Skeletal muscle satellite cell (primary cell): ENCODE measurements at regions not wholly inside any gene's neighbourhood (a gene's known extent, or its start where the extent isn't known, plus 50 kb on each side); places are given as distances from the start of the nearest gene placed in this dataset.

Experiments
- H3K27me3 ChIP-seq: 2 replicates; pipeline ENCODE4 v1.7.0; 2013; ENCODE audit warnings: low read length; ENCODE audit not compliant: control insufficient read depth, insufficient read depth
- H3K36me3 ChIP-seq: 2 replicates; pipeline ENCODE4 v1.7.0; 2013; ENCODE audit warnings: mild to moderate bottlenecking, control low read depth, low read length; ENCODE audit not compliant: insufficient read depth
- H3K4me1 ChIP-seq: 2 replicates; pipeline ENCODE4 v1.7.0; 2013; ENCODE audit warnings: low read length; ENCODE audit not compliant: control insufficient read depth, insufficient read depth
- H3K4me2 ChIP-seq: 2 replicates; pipeline ENCODE4 v1.7.0; 2013; ENCODE audit warnings: mild to moderate bottlenecking, low read length
- H3K4me3 ChIP-seq: 2 replicates; pipeline ENCODE4 v1.7.0; 2013; ENCODE audit warnings: low read length
- H3K9ac ChIP-seq: 2 replicates; pipeline ENCODE4 v1.7.0; 2013; ENCODE audit warnings: mild to moderate bottlenecking, low read depth, low read length, moderate library complexity
- H3K9me3 ChIP-seq: replicated peaks from 2 replicates; pipeline ENCODE4 v1.7.0; 2013; ENCODE audit warnings: mild to moderate bottlenecking, control low read depth, low read length

DNA sequence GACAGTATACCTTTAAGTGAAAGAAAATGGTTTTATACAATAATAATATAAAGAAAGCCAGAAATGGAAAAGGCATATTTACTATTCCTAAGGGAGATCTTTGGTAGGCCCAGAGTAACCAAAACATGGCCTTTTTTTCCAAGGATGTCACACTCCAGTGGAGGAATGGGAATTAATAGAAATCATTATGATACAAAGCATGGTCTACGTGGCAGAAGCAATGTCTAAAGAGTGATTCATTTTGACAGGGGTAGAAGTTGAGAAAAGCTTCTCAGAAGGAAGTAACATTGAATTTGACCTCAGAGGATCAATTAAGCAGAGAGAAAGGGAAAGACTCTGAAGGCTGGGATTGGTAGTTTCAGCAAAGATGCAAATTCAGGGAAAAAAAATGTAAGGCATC is 208.6 kb downstream of the BTG1 start:
- no peaks in the 10 kb centered on the region for H3K36me3 ChIP-seq
- no peak overlapping the region for H3K4me3 ChIP-seq
- H3K9ac ChIP-seq: no peak overlapping the region
- no peak overlapping the region for H3K4me2 ChIP-seq
- H3K27me3 ChIP-seq: no peaks in the 10 kb centered on the region
- no peaks in the 10 kb centered on the region for H3K9me3 ChIP-seq
- H3K4me1 ChIP-seq: no peaks in the 10 kb centered on the region

DNA sequence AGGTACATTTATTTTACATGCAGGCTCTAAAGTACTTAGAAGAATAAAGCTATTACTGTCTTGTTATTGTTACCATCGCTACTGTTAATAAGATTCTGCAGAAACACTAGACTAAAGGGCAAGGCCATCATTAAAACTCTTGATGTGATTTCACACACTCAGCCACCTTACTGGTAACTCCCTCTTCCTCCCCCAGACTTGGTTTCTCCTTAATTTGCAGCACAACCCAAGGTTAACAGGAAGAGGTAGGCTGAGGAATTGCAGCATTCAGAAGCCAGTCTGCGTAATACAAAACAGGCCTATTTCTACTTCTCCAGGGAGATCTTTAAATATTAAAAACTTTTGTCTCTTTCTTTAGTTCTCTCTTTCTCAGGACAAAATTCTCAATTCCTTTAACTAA is 210.3 kb downstream of the BTG1 start:
- H3K4me1 ChIP-seq: no peaks in the 10 kb centered on the region
- no peak overlapping the region for H3K9ac ChIP-seq
- H3K36me3 ChIP-seq: no peaks in the 10 kb centered on the region
- no peak overlapping the region for H3K4me2 ChIP-seq
- H3K4me3 ChIP-seq: no peak overlapping the region
- H3K27me3 ChIP-seq: no peaks in the 10 kb centered on the region
- H3K9me3 ChIP-seq: no peaks in the 10 kb centered on the region

DNA sequence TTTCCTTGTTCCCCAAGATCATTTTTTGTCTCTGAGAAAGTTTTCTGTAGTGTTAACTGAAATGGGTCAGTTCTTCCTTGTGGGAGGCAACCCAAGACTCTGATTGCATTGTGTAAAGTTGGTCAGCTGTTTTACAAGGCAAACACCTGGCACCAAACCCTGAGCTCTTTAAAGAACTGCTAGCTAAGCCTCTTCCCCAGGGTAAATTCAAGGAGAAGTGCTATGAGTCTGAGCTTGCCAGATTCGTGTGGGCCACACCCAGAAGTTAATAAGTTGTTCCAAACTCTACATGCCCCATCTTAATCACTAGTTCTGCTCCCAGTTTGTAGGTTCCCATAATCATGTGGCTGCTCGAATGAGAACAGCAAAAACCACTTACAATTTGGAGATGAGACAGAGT is 214.5 kb downstream of the BTG1 start:
- Histone ChIP-seq H3K4me1 (peaks cover 5% of the 10 kb centered on the region), H3K9me3 (no peaks in the 10 kb centered on the region)

DNA sequence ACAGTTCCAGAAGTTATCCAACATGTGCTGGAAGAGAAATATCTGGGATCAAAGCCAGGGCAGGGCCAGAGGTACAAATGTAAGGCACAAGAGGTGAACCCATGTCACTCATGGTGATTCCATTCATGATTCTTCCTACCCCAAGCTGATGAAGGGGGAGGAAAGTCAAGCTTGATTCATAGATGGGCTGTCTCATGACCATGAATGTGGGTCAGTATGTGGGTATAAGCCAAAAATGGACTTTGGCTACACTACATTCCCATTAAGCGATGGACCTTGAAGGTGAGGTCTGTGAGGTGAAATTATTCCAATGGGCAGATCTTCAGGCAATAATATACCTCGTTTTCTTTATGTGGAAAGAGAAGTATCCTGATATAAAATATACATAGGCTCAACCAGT is 217.1 kb downstream of the BTG1 start:
- Histone ChIP-seq H3K9me3 (no peaks in the 10 kb centered on the region), H3K4me1 (peaks cover 5% of the 10 kb centered on the region), H3K27me3 (no peaks in the 10 kb centered on the region), H3K4me2 (no peak overlapping the region), H3K36me3 (no peaks in the 10 kb centered on the region), H3K9ac (no peak overlapping the region), H3K4me3 (no peak overlapping the region)

More for the DNA sequence above, 214.5 kb downstream of the BTG1 start:
- Histone ChIP-seq H3K4me3 (no peak overlapping the region), H3K9ac (no peak overlapping the region), H3K27me3 (no peaks in the 10 kb centered on the region), H3K36me3 (no peaks in the 10 kb centered on the region), H3K4me2 (no peak overlapping the region)

DNA sequence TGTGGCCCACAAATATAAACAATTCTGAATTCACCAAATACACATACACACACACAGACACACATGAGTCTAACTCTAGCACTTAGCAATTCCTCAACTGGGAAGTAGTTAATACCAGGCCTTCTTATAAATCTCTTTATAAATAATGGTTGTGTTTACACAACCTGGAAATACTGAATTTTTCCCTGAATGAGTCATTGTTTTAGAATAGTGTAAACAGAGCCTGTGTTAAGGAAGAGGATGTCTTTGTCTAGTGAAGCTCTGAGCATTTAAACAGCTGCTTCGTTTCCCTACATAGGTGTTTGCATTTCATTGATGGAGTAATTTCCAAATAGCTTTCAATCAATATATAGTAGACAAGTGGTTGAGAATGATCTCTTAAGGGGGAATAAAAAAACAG is 218.8 kb downstream of the BTG1 start:
- no peaks in the 10 kb centered on the region for H3K36me3 ChIP-seq
- H3K4me1 ChIP-seq: peaks cover 5% of the 10 kb centered on the region
- H3K27me3 ChIP-seq: no peaks in the 10 kb centered on the region
- no peaks in the 10 kb centered on the region for H3K9me3 ChIP-seq
- H3K9ac ChIP-seq: no peak overlapping the region
- no peak overlapping the region for H3K4me3 ChIP-seq
- no peak overlapping the region for H3K4me2 ChIP-seq

DNA sequence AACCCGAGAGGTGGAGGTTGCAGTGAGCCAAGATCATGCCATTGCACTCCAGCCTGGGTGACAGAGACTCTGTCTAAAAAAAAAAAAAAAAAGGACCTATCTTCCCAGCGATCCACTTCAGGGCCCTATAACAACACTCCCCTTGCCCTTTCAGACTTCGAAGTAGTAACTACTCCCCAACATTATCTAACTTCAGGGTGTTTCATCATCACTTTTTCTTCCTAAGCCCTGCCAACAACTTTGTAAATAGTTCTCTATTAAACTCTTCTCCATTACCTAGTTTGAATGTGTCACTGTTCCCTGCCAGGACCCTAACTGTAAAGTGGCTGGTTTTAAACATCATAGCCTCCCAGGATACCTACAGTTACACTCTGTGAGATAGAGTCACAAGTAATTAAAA is 220.8 kb downstream of the BTG1 start:
- no peak overlapping the region for H3K4me3 ChIP-seq
- H3K4me2 ChIP-seq: no peak overlapping the region
- H3K27me3 ChIP-seq: no peaks in the 10 kb centered on the region
- no peak overlapping the region for H3K9ac ChIP-seq
- peaks cover 5% of the 10 kb centered on the region for H3K4me1 ChIP-seq
- H3K9me3 ChIP-seq: no peaks in the 10 kb centered on the region
- no peaks in the 10 kb centered on the region for H3K36me3 ChIP-seq

DNA sequence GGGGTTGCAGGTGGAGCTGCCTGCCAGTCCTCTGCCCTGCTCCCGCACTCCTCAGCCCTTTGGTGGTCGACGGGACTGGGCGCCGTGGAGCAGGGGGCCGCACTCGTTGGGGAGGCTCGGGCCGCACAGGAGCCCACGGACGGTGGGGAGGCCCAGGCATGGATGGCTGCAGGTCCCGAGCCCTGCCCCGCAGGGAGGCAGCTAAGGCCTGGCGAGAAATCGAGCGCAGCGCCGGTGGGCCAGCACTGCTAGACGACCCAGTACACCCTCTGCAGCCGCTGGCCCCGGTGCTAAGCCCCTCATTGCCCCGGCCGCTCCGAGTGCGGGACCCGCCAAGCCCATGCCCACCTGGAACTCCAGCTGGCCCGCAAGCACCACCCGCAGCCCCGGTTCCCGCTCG is 221.8 kb downstream of the BTG1 start:
- Histone ChIP-seq H3K4me3 (no peak overlapping the region), H3K4me1 (peaks cover 5% of the 10 kb centered on the region), H3K4me2 (no peak overlapping the region), H3K9me3 (no peaks in the 10 kb centered on the region), H3K36me3 (no peaks in the 10 kb centered on the region), H3K27me3 (no peaks in the 10 kb centered on the region), H3K9ac (no peak overlapping the region)

DNA sequence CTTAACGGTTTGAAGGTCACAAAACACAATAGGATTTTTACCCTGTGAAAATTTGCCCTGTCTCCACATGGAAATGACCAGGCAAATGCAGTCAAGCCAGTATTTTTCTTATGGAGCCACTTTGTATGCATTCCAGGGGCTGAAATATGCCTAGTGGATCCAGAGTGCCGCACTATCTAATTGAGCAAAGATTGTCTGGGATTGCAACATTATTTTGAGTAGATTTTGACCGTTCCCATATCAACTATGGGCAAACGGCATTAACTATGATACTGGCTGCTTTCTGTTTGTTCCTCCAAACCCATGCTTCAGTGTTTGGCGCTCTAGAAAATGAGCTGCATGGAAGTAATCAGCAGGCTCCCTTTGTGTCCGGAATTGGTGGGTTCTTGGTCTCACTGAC is 223.0 kb downstream of the BTG1 start:
- no peaks in the 10 kb centered on the region for H3K9me3 ChIP-seq
- no peaks in the 10 kb centered on the region for H3K36me3 ChIP-seq
- no peak overlapping the region for H3K9ac ChIP-seq
- no peaks in the 10 kb centered on the region for H3K27me3 ChIP-seq
- no peak overlapping the region for H3K4me3 ChIP-seq
- peaks cover 5% of the 10 kb centered on the region for H3K4me1 ChIP-seq
- no peak overlapping the region for H3K4me2 ChIP-seq

DNA sequence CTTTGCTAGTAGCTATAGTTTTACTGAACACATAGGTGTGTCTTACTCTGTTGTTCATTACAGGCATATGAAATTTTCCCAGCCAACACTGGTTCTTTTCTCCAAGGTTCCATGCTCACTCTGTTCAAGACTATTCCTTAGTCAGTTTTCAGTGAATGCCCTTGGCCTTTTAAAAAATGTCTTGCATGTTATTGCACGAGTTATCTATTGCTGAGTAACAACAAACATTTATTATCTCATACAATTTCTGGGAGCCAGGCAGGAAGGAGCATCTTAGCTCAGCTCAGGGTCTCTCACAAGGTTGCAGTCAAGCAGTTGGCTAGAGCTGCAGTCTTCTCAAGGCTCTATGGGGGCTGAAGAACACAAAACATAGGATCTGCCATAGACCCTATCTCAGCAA is 223.5 kb downstream of the BTG1 start:
- Histone ChIP-seq H3K4me3 (no peak overlapping the region), H3K9me3 (no peaks in the 10 kb centered on the region), H3K36me3 (no peaks in the 10 kb centered on the region), H3K27me3 (no peaks in the 10 kb centered on the region), H3K4me2 (no peak overlapping the region), H3K9ac (no peak overlapping the region), H3K4me1 (peaks cover 5% of the 10 kb centered on the region)

DNA sequence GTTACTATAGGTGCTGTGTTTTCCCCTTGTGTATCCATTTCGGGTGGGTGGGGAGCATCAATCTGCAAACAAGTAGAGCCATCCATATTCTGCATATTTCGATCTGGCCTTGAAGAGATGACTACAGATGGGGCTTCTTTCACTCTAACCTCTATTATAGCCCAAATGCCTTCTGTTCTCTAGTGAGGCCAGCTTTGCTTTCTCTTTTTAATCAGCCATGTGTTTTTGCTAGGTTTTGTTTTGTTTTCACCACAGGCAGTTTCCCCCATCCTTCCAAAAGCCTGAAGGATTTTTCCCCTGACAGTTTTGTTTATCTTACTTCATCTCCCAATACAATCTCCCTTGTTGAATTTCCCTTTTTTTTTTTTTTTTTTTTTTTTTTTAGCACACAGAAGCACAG is 224.1 kb downstream of the BTG1 start:
- Histone ChIP-seq H3K4me1 (peaks cover 1% of the 10 kb centered on the region), H3K4me2 (no peak overlapping the region), H3K27me3 (no peaks in the 10 kb centered on the region), H3K36me3 (no peaks in the 10 kb centered on the region), H3K4me3 (no peak overlapping the region), H3K9ac (no peak overlapping the region), H3K9me3 (no peaks in the 10 kb centered on the region)

DNA sequence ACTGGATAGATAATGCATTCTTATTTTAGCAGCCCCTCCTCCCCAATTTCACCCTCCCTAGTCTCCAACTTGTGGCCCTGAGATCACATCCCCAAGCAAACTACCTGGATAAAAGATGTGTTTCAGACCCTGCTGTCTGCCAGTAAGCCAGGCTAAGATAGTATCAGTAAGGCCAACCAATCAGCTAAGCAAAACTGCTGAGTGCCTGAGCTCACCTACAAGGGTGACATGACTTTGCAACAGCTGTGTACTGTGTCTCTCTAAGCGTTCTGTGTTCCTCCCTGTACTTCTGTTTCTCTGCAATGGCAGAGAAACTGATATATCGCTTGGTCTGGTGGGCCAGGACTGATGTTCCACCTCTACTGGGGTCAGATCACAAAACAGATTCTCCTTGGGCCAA is 224.9 kb downstream of the BTG1 start:
- no peaks in the 10 kb centered on the region for H3K4me1 ChIP-seq
- H3K4me3 ChIP-seq: no peak overlapping the region
- no peaks in the 10 kb centered on the region for H3K36me3 ChIP-seq
- H3K4me2 ChIP-seq: no peak overlapping the region
- no peaks in the 10 kb centered on the region for H3K27me3 ChIP-seq
- no peaks in the 10 kb centered on the region for H3K9me3 ChIP-seq
- H3K9ac ChIP-seq: no peak overlapping the region

DNA sequence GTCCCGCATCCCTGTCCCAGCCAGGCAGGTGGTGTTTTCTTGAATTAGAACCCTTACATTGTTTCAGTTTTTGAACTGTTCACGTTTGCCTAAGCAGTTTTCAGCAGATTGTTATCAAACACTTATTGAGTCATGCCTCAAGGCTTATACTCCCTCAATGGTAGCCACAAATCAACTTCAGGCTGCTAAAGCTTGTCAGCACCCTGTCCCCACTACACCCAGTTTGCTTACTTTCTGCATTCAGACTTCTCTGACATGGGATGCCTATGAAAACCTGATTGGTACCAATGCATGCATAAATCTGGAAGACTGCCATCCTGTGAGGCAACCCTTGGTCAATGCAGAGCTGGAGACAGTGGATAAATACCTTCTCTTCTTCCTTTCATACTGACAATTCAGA is 225.4 kb downstream of the BTG1 start:
- H3K9ac ChIP-seq: no peak overlapping the region
- H3K9me3 ChIP-seq: no peaks in the 10 kb centered on the region
- H3K4me3 ChIP-seq: no peak overlapping the region
- no peaks in the 10 kb centered on the region for H3K4me1 ChIP-seq
- no peak overlapping the region for H3K4me2 ChIP-seq
- H3K36me3 ChIP-seq: no peaks in the 10 kb centered on the region
- H3K27me3 ChIP-seq: no peaks in the 10 kb centered on the region
